Testis (tissue), 2 donors: ENCODE measurements at regions not wholly inside any gene's neighbourhood (a gene's known extent, or its start where the extent isn't known, plus 50 kb on each side); places are given as distances from the start of the nearest gene placed in this dataset.
A peak's percentile ranks its signal among the peaks of the same experiment; 100 is the strongest.

Experiments
- DNase-seq: peaks from one replicate; pipeline ENCODE4 v3.0.0-alpha.2; 2019
- H3K27ac ChIP-seq, 2 donors: fragments of 200-600 bp; sonication (generic); one replicate each; pipeline ENCODE4 v1.5.1; 2019
- H3K27me3 ChIP-seq: fragments of 200-600 bp; sonication (generic); one replicate; pipeline ENCODE4 v1.5.1; 2019
- H3K36me3 ChIP-seq: fragments of 200-600 bp; sonication (generic); one replicate; pipeline ENCODE4 v1.5.1; 2017; ENCODE audit warnings: low read depth; ENCODE audit errors: missing control alignments
- H3K4me1 ChIP-seq: fragments of 200-600 bp; sonication (generic); one replicate; pipeline ENCODE4 v1.5.1; 2019
- H3K4me3 ChIP-seq, 2 donors: fragments of 200-600 bp; sonication (generic); one replicate each; pipeline ENCODE4 v1.5.1; 2017 to 2019
- H3K9me3 ChIP-seq: fragments of 200-600 bp; sonication (generic); one replicate; pipeline ENCODE4 v1.5.1; 2017
- WGBS, 2 donors: methylation state at CpG; one replicate each; pipeline ENCODE4 v1.1.5; 2018; 5-methylcytosine and 5-hydroxymethylcytosine counted together
- intact Hi-C: fragments of 100-400 bp; cut with DNase I; formaldehyde crosslinking; loops from one replicate; pipeline ENCODE4 v1.15.1; 2023; ENCODE audit warnings: low total_unique reads
- TF ChIP-seq, protein P1 (sequence below), 3 experiments: fragments of 450-650 bp in 2 of 3; fragments of 200-600 bp in 1 of 3; sonication (generic) in 1 of 3; IDR thresholded peaks; one replicate each; pipeline ENCODE4 v1.5.1; 2016 to 2019; ENCODE audit warnings: antibody characterized with exemption in 3 of 3, mild to moderate bottlenecking in 2 of 3, moderate library complexity in 1 of 3

GRCh38 chr4:153154007-153154975, 50.0 kb upstream of the TRIM2 start:
- H3K27me3 ChIP-seq = no peaks in the 10 kb centered on the region
- WGBS, 2 donors = 30 to 41% methylated on average over 15 of the region's 15 CpGs
- H3K4me3 ChIP-seq = peak overlapping the region; percentile 36 to 60
- no peak for DNase-seq
- intact Hi-C loops = no loop called here
- peaks cover 7% of the 10 kb centered on the region for H3K4me1 ChIP-seq
- H3K27ac ChIP-seq = no peak overlapping the region
- no peaks in the 10 kb centered on the region for H3K9me3 ChIP-seq
- H3K36me3 ChIP-seq = no peaks in the 10 kb centered on the region
- TF ChIP-seq, protein P1, sequence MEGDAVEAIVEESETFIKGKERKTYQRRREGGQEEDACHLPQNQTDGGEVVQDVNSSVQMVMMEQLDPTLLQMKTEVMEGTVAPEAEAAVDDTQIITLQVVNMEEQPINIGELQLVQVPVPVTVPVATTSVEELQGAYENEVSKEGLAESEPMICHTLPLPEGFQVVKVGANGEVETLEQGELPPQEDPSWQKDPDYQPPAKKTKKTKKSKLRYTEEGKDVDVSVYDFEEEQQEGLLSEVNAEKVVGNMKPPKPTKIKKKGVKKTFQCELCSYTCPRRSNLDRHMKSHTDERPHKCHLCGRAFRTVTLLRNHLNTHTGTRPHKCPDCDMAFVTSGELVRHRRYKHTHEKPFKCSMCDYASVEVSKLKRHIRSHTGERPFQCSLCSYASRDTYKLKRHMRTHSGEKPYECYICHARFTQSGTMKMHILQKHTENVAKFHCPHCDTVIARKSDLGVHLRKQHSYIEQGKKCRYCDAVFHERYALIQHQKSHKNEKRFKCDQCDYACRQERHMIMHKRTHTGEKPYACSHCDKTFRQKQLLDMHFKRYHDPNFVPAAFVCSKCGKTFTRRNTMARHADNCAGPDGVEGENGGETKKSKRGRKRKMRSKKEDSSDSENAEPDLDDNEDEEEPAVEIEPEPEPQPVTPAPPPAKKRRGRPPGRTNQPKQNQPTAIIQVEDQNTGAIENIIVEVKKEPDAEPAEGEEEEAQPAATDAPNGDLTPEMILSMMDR (IDR thresholded peaks at IDR 0.05) = no peak
